ENCODE measurements at regions not wholly inside any gene's neighbourhood (a gene's known extent, or its start where the extent isn't known, plus 50 kb on each side); places are given as distances from the start of the nearest gene placed in this dataset.

DNA sequence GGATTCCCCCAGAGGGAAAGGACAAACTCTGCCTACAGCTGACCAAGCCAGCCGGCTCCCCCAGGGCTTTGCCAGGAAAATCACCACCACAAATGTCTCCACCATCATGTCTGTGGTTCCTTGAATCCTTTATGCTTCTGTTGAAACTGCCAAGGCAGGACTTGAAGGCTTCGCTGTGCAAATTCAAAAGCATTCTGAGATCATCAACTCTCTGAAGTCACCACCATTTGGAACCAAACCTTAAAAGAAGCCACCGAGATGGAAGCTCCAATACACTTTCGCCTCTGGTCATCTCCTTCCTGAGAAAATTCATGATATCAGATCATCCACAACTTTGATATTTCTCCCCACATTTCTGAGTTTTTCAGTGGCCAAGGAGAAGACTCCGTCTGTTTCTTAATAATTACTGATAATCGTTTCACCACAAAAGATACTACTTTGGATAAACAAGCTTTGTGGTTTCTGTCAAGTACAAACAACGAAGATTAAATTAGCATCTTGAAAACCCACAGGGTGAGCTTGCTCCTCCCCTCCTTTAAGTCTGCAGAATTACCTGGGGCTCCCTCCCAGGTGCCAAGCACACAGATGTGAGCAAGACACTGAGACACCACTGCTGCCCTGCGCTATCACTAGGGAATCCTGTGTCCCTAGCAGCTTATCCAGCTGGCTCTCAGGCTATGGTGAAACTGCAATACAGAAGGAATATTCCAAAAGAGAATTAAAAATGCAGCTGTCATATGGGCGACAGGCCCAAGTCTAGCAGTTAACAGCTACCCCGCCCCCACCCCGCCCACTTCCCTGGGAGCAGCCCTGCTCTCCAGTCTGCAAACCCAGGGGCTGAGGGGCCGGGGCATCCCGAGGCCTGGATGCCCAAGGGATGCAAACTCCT is 125.0 kb upstream of the TBL1X start (continued):
- TF ChIP-seq, protein P1, sequence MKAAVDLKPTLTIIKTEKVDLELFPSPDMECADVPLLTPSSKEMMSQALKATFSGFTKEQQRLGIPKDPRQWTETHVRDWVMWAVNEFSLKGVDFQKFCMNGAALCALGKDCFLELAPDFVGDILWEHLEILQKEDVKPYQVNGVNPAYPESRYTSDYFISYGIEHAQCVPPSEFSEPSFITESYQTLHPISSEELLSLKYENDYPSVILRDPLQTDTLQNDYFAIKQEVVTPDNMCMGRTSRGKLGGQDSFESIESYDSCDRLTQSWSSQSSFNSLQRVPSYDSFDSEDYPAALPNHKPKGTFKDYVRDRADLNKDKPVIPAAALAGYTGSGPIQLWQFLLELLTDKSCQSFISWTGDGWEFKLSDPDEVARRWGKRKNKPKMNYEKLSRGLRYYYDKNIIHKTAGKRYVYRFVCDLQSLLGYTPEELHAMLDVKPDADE (IDR thresholded peaks at IDR 0.05) = no peak
- no peak for TF ChIP-seq EZH2phosphoT487 (IDR thresholded peaks at IDR 0.05; ENCODE audit: unreplicated experiment)
- TF ChIP-seq STAT1 (IDR thresholded peaks at IDR 0.05; ENCODE audit: unreplicated experiment) = no peak

DNA sequence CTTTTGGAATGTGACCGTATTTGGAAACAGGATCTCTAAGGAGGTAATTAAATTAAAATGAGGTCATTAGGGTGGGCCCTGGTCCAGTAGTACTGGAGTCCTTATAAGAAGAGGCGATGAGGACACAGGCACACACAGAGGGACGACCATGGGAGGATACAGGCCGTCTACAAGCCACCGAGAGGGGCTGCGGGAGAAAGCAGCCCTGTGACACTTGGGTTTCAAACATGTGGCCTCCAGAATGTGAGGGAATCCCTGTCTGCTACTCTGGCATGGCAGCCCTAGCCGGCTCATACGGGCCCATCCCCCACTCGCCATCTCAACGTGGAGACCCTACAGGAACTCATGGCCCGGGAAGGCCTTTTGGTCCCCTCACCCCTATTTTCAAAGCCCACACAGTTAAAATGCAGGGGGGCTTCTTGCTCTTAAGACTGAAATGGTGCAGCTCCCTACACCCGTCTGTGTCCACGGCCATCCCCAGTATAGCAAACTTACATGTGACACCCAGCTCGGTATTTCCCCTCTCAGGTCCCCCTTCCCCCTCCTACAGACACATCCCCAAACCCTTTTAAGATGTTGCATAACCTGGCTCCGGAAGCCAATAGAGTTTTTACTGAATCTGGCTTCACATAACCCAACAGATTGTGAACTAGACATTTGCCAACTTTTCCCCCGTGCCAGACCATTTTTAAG is 124.1 kb upstream of the TBL1X start:
- ATAC-seq (no peak; the same call in 2 of the 3 replicates), DNase-seq (ENCODE audit: low spot score) (peak; percentile 27)
- no peaks in the 10 kb centered on the region for H3K27me3 ChIP-seq (ENCODE audit: insufficient read depth)
- H3K9me2 ChIP-seq (ENCODE audit: insufficient read depth) = no peaks in the 10 kb centered on the region
- no peaks in the 10 kb centered on the region for H3K36me3 ChIP-seq (ENCODE audit: insufficient read depth)
- Mint-ChIP-seq H3K36me3 (ENCODE audit: low read depth) (no peaks in the 10 kb centered on the region), H3K27ac (no peak overlapping the region), H3K4me1 (peaks cover 32% of the 10 kb centered on the region), H3K9me3 (no peaks in the 10 kb centered on the region; the same call in 2 of the 3 replicates), H3K27me3 (ENCODE audit: insufficient read depth, low read depth, poor library complexity) (peaks cover 16% of the 10 kb centered on the region), H3K4me3 (no peak overlapping the region)
- peaks cover 16% of the 10 kb centered on the region for H3K4me1 ChIP-seq (ENCODE audit: insufficient read depth)
- H3K4me2 ChIP-seq = peak overlapping the region; percentile 73
- no peak overlapping the region for H3K27ac ChIP-seq (ENCODE audit: low read depth)
- no peaks in the 10 kb centered on the region for H3K79me2 ChIP-seq (replicated peaks; ENCODE audit: insufficient read depth)
- no peak overlapping the region for H3K4me3 ChIP-seq
- H2AFZ ChIP-seq = 0 out of 2 replicates have a peak overlapping the region, but pooled peaks have one; percentile 18
- H3F3A ChIP-seq (replicated peaks; ENCODE audit: low read depth) = no peaks in the 10 kb centered on the region
- H4K20me1 ChIP-seq (replicated peaks; ENCODE audit: insufficient read depth) = no peaks in the 10 kb centered on the region
- TF ChIP-seq STAT1 (IDR thresholded peaks at IDR 0.05; ENCODE audit: unreplicated experiment) = no peak
- no peak for TF ChIP-seq CREB1 (CRISPR knock-in tag; IDR thresholded peaks at IDR 0.05; ENCODE audit: low read depth)
- TF ChIP-seq NANOG (IDR thresholded peaks at IDR 0.05; ENCODE audit: borderline replicate concordance) = no peak
- TF ChIP-seq ZNF331 (CRISPR knock-in tag; IDR thresholded peaks at IDR 0.05; ENCODE audit: low read depth) = no peak
- no peak for TF ChIP-seq ZNF114 (CRISPR knock-in tag; IDR thresholded peaks at IDR 0.05)
- TF ChIP-seq, protein P2, sequence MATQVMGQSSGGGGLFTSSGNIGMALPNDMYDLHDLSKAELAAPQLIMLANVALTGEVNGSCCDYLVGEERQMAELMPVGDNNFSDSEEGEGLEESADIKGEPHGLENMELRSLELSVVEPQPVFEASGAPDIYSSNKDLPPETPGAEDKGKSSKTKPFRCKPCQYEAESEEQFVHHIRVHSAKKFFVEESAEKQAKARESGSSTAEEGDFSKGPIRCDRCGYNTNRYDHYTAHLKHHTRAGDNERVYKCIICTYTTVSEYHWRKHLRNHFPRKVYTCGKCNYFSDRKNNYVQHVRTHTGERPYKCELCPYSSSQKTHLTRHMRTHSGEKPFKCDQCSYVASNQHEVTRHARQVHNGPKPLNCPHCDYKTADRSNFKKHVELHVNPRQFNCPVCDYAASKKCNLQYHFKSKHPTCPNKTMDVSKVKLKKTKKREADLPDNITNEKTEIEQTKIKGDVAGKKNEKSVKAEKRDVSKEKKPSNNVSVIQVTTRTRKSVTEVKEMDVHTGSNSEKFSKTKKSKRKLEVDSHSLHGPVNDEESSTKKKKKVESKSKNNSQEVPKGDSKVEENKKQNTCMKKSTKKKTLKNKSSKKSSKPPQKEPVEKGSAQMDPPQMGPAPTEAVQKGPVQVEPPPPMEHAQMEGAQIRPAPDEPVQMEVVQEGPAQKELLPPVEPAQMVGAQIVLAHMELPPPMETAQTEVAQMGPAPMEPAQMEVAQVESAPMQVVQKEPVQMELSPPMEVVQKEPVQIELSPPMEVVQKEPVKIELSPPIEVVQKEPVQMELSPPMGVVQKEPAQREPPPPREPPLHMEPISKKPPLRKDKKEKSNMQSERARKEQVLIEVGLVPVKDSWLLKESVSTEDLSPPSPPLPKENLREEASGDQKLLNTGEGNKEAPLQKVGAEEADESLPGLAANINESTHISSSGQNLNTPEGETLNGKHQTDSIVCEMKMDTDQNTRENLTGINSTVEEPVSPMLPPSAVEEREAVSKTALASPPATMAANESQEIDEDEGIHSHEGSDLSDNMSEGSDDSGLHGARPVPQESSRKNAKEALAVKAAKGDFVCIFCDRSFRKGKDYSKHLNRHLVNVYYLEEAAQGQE (IDR thresholded peaks at IDR 0.05; ENCODE audit: unreplicated experiment) = no peak
- no peak for TF ChIP-seq EZH2 (IDR thresholded peaks at IDR 0.05; ENCODE audit: low read depth, unreplicated experiment)
- TF ChIP-seq, protein P1 (IDR thresholded peaks at IDR 0.05) = no peak
- TF ChIP-seq, protein P3, sequence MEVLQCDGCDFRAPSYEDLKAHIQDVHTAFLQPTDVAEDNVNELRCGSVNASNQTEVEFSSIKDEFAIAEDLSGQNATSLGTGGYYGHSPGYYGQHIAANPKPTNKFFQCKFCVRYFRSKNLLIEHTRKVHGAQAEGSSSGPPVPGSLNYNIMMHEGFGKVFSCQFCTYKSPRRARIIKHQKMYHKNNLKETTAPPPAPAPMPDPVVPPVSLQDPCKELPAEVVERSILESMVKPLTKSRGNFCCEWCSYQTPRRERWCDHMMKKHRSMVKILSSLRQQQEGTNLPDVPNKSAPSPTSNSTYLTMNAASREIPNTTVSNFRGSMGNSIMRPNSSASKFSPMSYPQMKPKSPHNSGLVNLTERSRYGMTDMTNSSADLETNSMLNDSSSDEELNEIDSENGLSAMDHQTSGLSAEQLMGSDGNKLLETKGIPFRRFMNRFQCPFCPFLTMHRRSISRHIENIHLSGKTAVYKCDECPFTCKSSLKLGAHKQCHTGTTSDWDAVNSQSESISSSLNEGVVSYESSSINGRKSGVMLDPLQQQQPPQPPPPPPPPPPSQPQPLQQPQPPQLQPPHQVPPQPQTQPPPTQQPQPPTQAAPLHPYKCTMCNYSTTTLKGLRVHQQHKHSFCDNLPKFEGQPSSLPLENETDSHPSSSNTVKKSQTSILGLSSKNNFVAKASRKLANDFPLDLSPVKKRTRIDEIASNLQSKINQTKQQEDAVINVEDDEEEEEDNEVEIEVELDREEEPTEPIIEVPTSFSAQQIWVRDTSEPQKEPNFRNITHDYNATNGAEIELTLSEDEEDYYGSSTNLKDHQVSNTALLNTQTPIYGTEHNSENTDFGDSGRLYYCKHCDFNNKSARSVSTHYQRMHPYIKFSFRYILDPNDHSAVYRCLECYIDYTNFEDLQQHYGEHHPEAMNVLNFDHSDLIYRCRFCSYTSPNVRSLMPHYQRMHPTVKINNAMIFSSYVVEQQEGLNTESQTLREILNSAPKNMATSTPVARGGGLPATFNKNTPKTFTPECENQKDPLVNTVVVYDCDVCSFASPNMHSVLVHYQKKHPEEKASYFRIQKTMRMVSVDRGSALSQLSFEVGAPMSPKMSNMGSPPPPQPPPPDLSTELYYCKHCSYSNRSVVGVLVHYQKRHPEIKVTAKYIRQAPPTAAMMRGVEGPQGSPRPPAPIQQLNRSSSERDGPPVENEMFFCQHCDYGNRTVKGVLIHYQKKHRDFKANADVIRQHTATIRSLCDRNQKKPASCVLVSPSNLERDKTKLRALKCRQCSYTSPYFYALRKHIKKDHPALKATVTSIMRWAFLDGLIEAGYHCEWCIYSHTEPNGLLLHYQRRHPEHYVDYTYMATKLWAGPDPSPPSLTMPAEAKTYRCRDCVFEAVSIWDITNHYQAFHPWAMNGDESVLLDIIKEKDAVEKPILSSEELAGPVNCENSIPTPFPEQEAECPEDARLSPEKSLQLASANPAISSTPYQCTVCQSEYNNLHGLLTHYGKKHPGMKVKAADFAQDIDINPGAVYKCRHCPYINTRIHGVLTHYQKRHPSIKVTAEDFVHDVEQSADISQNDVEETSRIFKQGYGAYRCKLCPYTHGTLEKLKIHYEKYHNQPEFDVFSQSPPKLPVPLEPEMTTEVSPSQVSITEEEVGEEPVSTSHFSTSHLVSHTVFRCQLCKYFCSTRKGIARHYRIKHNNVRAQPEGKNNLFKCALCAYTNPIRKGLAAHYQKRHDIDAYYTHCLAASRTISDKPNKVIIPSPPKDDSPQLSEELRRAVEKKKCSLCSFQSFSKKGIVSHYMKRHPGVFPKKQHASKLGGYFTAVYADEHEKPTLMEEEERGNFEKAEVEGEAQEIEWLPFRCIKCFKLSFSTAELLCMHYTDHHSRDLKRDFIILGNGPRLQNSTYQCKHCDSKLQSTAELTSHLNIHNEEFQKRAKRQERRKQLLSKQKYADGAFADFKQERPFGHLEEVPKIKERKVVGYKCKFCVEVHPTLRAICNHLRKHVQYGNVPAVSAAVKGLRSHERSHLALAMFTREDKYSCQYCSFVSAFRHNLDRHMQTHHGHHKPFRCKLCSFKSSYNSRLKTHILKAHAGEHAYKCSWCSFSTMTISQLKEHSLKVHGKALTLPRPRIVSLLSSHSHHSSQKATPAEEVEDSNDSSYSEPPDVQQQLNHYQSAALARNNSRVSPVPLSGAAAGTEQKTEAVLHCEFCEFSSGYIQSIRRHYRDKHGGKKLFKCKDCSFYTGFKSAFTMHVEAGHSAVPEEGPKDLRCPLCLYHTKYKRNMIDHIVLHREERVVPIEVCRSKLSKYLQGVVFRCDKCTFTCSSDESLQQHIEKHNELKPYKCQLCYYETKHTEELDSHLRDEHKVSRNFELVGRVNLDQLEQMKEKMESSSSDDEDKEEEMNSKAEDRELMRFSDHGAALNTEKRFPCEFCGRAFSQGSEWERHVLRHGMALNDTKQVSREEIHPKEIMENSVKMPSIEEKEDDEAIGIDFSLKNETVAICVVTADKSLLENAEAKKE (CRISPR knock-in tag; IDR thresholded peaks at IDR 0.05) = no peak
- TF ChIP-seq JUNB (IDR thresholded peaks at IDR 0.05; ENCODE audit: unreplicated experiment) = no peak

Measured in GM23338 (cell line).